Smooth muscle cell (in vitro differentiated cells): ENCODE measurements at regions not wholly inside any gene's neighbourhood (a gene's known extent, or its start where the extent isn't known, plus 50 kb on each side); places are given as distances from the start of the nearest gene placed in this dataset.

Experiments used
- DNase-seq: peaks from one replicate; lab custom pipeline; 2025; ENCODE audit not compliant: unreplicated experiment; lab: John Stamatoyannopoulos, UW
- H2AFZ ChIP-seq: fragments of 200-600 bp; sonication (generic); 2 replicates; pipeline ENCODE4 v1.6.0; 2016; ENCODE audit warnings: antibody characterized with exemption, low read depth, mild to moderate bottlenecking
- H3F3A ChIP-seq: fragments of 200-600 bp; sonication (generic); 2 replicates; pipeline ENCODE4 v1.6.0; 2017; ENCODE audit warnings: antibody characterized with exemption, low read depth
- H3K27ac ChIP-seq: fragments of 200-600 bp; sonication (generic); 2 replicates; pipeline ENCODE4 v1.5.1; 2016; ENCODE audit warnings: low read depth, mild to moderate bottlenecking
- H3K27me3 ChIP-seq: fragments of 200-600 bp; sonication (generic); 2 replicates; pipeline ENCODE4 v1.6.1; 2016; ENCODE audit warnings: low read depth, mild to moderate bottlenecking
- H3K36me3 ChIP-seq: fragments of 200-600 bp; sonication (generic); 2 replicates; pipeline ENCODE4 v1.5.1; 2016; ENCODE audit warnings: low read depth
- H3K4me1 ChIP-seq: fragments of 200-600 bp; sonication (generic); 2 replicates; pipeline ENCODE4 v1.5.1; 2016; ENCODE audit warnings: low read depth
- H3K4me2 ChIP-seq: fragments of 200-600 bp; sonication (generic); 2 replicates; pipeline ENCODE4 v1.6.0; 2016; ENCODE audit warnings: mild to moderate bottlenecking
- H3K4me3 ChIP-seq: fragments of 200-600 bp; sonication (generic); 2 replicates; pipeline ENCODE4 v1.5.1; 2016; ENCODE audit warnings: mild to moderate bottlenecking
- H3K79me2 ChIP-seq: fragments of 200-600 bp; sonication (generic); 2 replicates; pipeline ENCODE4 v1.6.0; 2016; ENCODE audit warnings: low read depth, mild to moderate bottlenecking
- H3K9ac ChIP-seq: fragments of 200-600 bp; sonication (generic); 2 replicates; pipeline ENCODE4 v1.6.0; 2016; ENCODE audit warnings: low read depth
- H3K9me3 ChIP-seq: fragments of 200-600 bp; sonication (generic); replicated peaks from 2 replicates; pipeline ENCODE4 v1.5.1; 2016; ENCODE audit warnings: low read depth
- H4K20me1 ChIP-seq: fragments of 200-600 bp; sonication (generic); 2 replicates; pipeline ENCODE4 v1.6.0; 2016; ENCODE audit warnings: low read depth
- CTCF ChIP-seq: fragments of 200-600 bp; sonication (generic); IDR thresholded peaks from 2 replicates; pipeline ENCODE4 v1.5.1; 2017; ENCODE audit warnings: borderline replicate concordance, mild to moderate bottlenecking, antibody characterized with exemption; ENCODE audit not compliant: insufficient read depth, poor library complexity, severe bottlenecking
- WGBS: methylation state at CpG from one replicate; pipeline ENCODE4 v1.1.7; 2016; ENCODE audit warnings: low lambda C conversion rate; 5-methylcytosine and 5-hydroxymethylcytosine counted together

GRCh38 chr10:124160943-124161582 is 67.7 kb upstream of the CHST15 start:
- no peaks in the 10 kb centered on the region for H3F3A ChIP-seq
- H3K4me3 ChIP-seq, result no peak overlapping the region
- H4K20me1 ChIP-seq, result no peaks in the 10 kb centered on the region
- H3K9ac ChIP-seq, result no peak overlapping the region
- H3K27me3 ChIP-seq, result no peaks in the 10 kb centered on the region
- no peak for TF ChIP-seq CTCF
- no peaks in the 10 kb centered on the region for H3K36me3 ChIP-seq
- peaks cover 1% of the 10 kb centered on the region for H3K4me1 ChIP-seq
- H3K27ac ChIP-seq, result no peak overlapping the region
- no peak overlapping the region for H2AFZ ChIP-seq
- no peak for DNase-seq
- H3K9me3 ChIP-seq, result no peaks in the 10 kb centered on the region
- WGBS, result 89% methylated on average over 13 of the region's 13 CpGs
- H3K79me2 ChIP-seq, result no peaks in the 10 kb centered on the region
- no peak overlapping the region for H3K4me2 ChIP-seq

GRCh38 chr10:124160176-124160575 is 66.8 kb upstream of the CHST15 start:
- Histone ChIP-seq H3K79me2 (no peaks in the 10 kb centered on the region), H3K27ac (no peak overlapping the region), H3K36me3 (no peaks in the 10 kb centered on the region), H3K4me1 (peaks cover 6% of the 10 kb centered on the region), H3F3A (no peaks in the 10 kb centered on the region), H3K27me3 (no peaks in the 10 kb centered on the region), H2AFZ (no peak overlapping the region), H4K20me1 (no peaks in the 10 kb centered on the region), H3K4me2 (no peak overlapping the region), H3K4me3 (no peak overlapping the region), H3K9me3 (no peaks in the 10 kb centered on the region), H3K9ac (no peak overlapping the region)
- WGBS, result 77% methylated on average over 10 of the region's 10 CpGs
- no peak for DNase-seq
- no peak for TF ChIP-seq CTCF

- H3K4me3 ChIP-seq, result no peak overlapping the region
- no peak overlapping the region for H3K4me2 ChIP-seq
- no peak for TF ChIP-seq CTCF
Measured at GRCh38 chr10:124159153-124159552, 65.8 kb upstream of the CHST15 start.

GRCh38 chr10:124158592-124158991 is 65.2 kb upstream of the CHST15 start:
- H3K9ac ChIP-seq, result no peak overlapping the region
- H3K27me3 ChIP-seq, result no peaks in the 10 kb centered on the region
- H3K4me2 ChIP-seq, result no peak overlapping the region
- no peaks in the 10 kb centered on the region for H3F3A ChIP-seq
- H2AFZ ChIP-seq, result no peak overlapping the region
- DNase-seq, result no peak
- no peak for TF ChIP-seq CTCF
- no peaks in the 10 kb centered on the region for H3K9me3 ChIP-seq
- H4K20me1 ChIP-seq, result no peaks in the 10 kb centered on the region
- H3K4me3 ChIP-seq, result no peak overlapping the region
- peaks cover 6% of the 10 kb centered on the region for H3K4me1 ChIP-seq
- H3K79me2 ChIP-seq, result no peaks in the 10 kb centered on the region
- H3K27ac ChIP-seq, result no peak overlapping the region
- H3K36me3 ChIP-seq, result no peaks in the 10 kb centered on the region
- WGBS, result 94% methylated on average over 8 of the region's 8 CpGs

More at GRCh38 chr10:124159153-124159552, 65.8 kb upstream of the CHST15 start:
- WGBS, result 66% methylated on average over 5 of the region's 5 CpGs
- DNase-seq, result no peak
- Histone ChIP-seq H3K27ac (no peak overlapping the region), H3F3A (no peaks in the 10 kb centered on the region), H3K36me3 (no peaks in the 10 kb centered on the region), H3K9ac (no peak overlapping the region), H2AFZ (no peak overlapping the region), H4K20me1 (no peaks in the 10 kb centered on the region), H3K9me3 (no peaks in the 10 kb centered on the region), H3K27me3 (no peaks in the 10 kb centered on the region), H3K4me1 (peaks cover 6% of the 10 kb centered on the region), H3K79me2 (no peaks in the 10 kb centered on the region)
